GM18519 (cell line): ENCODE measurements at regions not wholly inside any gene's neighbourhood (a gene's known extent, or its start where the extent isn't known, plus 50 kb on each side); places are given as distances from the start of the nearest gene placed in this dataset.
"Not testable (repeated sequence)": the region's sequence is repeated elsewhere in the genome, so short reads cannot be mapped to it uniquely, and the experiment has no call there.

Experiments used
- ATAC-seq: cut with Tn5 transposase; IDR thresholded peaks from one replicate; pipeline ENCODE4 v1.9.1; 2021; ENCODE audit warnings: mild to moderate bottlenecking, moderate library complexity; ENCODE audit not compliant: unreplicated experiment, low FRiP score

DNA sequence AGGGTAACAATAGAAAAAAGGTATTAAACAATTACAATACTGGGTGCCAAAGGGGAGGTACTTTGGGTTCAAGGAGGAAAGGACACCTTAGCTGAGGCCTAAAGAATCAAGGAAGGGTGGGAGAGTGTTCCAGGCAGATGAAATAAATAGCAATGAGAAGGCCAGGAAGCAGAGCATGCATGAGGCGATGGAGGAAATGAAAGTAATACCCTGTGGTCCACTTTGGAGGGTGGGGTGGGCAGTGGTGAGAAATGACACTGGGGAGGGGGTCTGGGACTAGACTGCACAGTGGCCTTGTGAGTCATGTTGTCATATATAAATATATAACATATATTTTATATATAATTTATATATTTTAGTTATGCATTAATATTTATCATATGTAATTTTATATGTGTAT is 55.9 kb downstream of the BHLHE40 start:
- no peak for ATAC-seq

DNA sequence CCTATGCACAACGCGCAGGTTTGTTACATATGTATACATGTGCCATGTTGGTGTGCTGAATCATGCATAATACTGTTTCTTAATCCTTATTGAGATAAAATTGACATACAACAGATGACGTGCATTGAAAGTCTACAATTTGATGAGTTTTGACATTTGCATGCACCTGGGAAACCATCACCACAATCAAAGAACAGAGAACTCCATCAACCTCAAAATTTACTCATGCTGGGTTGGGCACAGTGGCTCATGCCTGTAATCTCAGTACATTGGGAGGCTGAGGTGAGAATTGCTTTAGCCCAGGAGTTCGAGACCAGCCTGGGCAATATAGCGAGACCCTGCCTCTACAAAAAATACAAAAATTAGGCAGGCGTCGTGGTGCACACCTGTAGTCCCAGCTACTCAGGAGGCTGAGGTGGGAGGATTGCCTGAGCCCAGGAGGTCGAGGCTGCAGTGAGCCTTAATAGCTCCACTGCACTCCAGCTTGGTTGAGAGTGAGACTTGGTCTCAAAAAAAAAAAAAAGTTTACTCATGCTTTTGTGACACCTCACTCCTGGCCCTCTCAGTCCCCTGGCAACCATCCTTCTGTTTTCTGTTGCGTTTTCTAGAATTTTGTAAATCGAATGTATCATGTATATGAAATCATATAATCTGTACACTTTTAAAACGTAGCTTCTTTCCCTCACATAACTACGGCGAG is 56.6 kb downstream of the BHLHE40 start:
- ATAC-seq = no peak

DNA sequence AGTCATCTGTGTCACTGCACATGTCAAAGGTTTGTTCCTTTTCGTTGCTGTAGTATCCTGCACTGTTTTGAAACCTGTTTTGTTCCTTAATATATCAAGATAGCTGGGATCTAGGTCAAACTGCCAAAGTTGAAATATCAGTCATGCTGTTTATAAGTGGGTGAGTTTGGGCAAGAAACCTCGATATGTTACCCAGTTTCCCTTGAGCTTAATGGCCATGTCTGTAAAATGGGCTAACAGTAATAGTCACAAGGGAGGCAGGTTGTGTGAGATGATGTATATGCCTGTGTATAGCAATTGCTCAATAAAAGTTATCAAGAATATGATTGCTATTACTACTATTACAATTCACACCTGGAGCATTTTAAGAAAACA is 57.1 kb downstream of the BHLHE40 start:
- ATAC-seq = no peak

DNA sequence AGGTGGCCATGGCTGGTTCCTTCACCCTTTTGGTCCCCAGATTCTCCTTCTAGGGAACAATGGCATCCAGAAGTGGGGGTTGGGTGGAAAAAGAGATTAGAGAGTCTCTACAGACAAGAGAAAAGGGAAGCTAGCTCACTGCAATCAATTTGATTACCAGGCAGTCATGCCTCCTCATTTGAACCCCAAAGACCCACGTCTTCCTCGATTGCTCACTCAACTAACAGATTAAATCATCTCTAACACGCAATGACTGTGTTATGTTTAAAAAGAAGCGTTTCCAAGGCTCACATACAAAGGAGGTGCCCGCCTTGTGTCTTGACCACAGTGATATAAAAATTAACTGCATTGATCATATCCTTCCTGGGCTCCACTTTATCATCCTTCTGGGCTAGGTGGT is 57.6 kb downstream of the BHLHE40 start:
- no peak for ATAC-seq

DNA sequence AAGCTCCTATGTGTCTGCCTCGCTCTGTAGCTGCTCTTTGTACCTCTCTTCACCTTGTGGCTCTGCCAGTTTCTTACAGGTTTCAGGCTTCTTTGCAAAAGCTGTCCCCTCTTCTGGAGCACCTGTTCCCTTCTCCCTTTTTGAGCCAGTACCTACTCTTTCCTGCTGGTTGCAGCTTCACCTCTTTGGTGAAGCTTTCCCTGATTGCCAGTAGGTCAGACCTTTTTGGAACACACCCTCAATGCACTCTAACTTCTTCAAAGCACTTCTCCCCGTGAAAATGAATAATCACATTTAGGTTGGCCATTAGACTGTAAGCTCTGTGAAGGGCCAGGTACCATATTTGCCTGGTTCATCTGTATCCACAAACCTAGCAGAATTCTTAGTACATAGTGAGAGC is 60.3 kb downstream of the BHLHE40 start:
- ATAC-seq = no peak

DNA sequence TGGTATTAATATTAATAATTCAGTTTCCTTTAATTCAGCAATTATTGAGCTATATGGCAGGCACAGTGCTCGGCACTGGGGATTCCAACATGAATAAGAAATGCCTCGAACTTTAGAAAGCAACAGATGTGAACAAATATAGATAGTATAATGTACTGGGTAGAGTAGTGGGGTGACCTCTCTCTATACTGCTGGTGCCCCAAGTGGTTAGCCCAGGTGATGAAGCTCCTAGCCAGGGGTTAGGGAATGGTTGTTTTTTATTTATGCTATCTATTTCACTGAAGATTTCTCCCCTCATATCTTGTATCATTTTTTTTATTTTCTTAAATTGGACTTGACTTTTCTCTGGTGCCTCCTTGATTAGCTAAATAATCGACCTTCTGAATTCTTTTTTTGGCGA is 62.1 kb downstream of the BHLHE40 start:
- ATAC-seq = no peak

DNA sequence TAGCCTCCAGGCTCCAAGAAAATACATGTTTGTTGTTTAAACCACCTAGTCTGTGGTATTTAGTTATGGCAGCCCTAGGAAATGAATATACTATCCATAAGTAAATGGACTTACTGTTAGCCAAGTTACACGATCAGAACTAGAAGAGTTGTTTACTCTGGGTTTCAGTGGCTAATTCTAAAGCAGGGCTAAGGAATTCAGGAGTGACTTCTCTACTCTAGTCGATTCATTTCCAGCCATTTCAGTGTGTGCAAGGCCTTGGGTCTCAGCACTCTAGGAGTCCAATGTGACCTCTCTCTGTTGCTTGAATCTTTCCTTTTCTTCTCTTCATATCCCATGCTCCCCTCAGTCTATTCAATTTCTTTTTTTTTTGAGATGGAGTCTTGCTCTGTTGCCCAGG is 66.7 kb downstream of the BHLHE40 start:
- no peak for ATAC-seq

DNA sequence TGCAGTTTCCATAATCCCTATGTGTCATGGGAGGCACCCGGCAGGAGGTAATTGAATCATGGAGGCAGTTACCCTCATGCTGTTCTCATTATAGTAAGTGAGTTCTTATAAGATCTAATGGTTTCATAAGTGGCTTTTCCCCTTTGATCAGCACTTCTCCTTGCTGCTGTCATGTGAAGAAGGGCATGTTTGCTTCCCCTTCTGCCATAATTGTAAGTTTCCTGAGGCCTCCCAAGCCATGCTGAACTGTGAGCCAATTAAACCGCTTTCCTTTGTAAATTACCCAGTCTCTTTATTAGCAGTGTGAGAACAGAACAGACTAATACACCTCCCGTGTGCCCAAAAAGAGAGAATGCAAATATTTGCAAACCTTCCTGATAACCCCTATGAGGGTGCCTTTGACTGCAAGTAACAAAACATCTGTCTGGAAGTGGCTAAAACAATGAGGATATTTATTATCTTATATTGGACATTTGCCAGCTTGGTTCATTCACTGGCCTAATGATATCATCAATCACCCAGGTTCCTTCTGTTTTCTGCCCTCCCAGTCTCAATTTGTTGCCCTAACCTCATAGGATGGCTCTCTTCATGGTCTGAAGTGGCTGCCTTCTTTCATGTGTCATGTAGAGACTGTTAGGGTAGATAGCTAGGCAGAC is 68.7 kb downstream of the BHLHE40 start:
- no peak for ATAC-seq

DNA sequence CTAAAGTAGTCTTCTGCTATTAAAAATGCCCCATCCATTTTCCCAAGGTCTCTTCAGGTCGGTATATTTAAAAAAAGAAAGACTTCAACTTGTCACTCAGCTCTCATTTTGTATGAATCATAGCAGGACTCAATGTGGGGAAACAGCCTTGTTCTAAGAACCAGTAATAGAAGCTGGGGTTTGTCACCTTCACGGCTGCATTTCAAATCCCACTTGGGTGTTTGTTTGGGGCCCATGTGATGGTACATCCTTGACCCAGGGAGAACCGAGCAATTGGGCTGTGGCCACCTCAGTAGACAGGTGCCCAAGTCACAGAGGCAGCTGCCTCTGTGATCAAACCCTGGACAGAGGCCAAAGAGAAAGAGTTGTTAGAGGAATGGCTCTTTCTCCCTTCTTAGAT is 70.3 kb upstream of the ARL8B start:
- no peak for ATAC-seq

DNA sequence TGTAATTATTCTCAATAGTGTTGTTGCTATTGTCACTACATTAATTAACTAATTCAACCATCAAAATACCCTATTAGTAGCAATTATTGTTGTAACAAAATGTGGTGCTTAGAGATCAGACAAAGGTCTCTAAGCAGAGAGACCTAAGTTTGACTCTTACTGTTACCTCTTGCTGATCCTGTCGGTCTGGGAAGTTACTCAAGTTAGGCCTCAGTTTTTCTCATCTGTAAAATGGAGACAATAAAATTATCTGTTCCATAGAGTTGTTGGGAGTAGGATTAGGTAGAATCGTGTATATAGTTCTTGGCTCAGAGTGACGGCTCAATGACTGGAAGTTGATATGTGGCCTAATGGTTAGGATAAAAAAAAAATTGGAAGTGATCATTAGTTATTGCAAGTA is 69.8 kb upstream of the ARL8B start:
- no peak for ATAC-seq

DNA sequence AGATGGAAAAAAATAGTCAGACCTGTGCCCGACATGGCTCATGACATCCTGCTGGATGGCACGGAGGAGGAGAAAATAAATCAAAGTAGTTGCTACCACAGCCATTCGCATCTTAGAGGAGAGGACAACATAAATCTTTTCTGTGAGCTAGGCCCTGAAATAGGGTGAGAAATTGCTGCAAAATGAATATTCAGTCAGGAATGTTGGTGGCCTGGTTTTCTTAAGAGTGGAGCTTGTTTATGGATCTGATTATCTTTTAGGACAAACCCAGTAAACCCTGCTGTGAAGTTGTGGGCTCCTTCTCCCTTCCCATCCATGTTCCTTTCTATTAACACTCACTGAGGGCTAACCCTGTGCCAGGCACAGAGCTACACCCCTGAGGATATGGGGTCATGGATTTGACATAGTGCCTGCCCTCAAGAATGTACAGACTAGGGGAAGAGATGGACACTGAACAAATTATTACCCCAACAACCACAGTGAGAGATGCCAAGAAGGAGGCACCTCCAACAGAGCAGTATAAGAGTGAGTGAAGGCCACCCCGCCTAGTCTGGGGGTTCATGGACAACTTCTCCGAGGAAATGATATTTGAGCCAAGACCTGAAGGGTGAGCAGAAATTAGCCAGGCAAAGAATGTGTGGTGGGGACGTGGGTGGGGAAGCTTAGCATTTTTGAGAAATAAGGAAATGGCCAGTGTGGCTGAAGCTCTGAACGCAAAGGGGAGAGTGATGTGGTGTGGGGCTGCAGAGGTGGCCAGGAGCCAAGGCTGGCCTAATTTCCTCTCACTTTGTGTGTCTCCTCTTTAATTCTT is 68.9 kb upstream of the ARL8B start:
- ATAC-seq = no peak

DNA sequence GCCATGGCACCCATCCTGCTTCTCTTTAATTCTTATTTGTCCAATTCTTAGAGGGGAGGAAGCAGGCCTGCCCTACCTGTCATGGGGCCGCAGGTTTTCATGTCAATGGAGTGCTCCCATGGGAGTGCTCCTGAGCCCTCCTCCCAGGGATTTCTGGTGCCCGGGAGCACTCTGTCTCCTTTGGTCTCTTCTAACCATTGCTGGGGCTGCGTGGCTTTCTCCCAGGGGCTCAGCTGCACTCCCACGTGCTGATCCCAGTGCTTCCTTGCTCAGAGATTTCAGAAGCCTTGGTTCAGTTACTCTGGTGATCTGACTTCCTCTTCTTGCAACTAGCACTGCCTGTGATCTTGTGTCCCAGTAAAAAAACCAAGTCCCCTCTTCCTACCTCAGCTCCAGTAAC is 68.0 kb upstream of the ARL8B start:
- no peak for ATAC-seq

DNA sequence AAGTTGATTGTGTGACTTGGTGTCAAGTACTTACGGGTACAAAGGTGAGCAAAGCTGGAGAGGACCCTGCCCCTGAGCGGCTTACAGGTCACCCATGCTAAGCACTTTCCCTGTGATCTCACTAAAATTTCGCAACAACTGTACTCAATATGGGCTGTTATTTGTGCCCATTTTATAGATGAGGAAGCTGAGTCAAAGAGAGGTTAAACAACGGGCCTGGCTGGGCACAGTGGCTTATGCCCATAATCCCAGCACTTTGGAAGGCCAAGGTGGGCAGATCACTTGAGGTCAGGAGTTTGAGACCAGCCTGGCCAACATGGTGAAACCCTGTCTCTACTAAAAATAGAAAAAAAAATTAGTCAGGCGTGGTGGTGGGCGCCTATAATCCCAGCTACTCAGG is 67.5 kb upstream of the ARL8B start:
- ATAC-seq = not testable (repeated sequence)

DNA sequence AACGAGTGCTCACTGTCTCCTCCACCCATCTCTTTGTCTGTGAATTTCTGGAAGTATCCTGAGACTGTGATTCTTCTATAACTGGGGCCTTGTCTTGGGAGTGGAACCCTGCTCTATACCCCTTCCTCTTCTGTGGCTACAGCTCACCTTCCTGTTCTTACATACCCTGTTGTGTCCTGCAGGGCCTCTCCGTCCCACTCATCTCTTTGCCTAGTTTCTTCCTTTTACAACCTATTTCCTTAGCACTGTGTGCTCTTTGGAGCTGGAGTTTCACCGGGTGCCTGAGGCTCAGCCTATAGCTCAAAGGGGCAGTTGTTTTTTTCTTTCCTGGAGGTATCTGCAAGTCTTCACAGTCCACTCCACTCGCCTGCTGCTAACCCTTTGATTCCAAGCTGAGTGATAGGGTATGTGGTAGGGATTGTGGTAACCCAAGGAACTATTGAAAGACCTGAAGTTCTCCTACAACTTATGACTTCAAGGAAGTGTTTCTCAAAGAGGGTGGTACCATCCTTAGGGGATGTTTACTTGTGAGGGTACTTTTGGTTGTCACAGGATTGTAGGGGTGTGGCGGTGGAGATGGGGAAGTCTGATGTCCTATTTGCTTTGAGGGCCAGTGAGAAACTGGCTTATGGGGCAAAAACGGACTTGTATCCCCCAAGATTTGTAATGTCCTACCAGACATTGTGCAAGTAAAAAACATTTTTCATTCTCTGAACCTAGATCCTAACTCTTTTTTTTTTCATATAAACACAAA is 66.6 kb upstream of the ARL8B start:
- ATAC-seq = no peak

DNA sequence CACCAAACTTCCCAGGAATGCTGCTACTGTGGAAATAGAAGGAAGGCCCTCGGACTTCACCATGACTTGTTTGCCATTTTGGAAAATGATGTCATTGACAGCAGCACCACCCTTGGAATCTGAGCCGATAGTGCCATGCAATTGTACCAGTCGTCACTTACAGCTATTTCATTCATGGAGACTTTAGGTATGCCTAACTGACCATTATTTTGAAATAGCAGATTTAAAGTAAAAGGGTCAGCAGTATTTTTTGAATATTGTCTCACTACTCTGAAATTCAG is 66.0 kb upstream of the ARL8B start:
- no peak for ATAC-seq

DNA sequence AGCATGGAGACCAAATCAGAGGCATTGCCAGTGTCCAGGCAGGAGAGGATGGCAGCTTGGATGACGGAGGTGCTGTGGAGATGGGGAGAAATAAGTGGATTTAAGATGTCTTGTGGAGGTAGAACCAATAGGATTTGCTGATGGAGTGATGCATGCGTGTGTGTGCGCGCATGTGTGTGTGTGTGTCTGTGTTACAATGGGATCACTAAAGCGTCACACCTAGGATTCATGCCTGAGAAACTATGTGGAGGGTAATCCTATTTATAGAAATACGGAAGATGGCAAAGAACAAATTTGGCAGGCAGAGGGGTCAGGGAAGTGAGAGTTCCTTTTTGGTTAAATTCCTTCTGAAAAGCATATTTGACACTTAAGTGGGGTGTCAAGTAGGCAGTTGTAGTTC is 64.8 kb upstream of the ARL8B start:
- ATAC-seq = no peak

DNA sequence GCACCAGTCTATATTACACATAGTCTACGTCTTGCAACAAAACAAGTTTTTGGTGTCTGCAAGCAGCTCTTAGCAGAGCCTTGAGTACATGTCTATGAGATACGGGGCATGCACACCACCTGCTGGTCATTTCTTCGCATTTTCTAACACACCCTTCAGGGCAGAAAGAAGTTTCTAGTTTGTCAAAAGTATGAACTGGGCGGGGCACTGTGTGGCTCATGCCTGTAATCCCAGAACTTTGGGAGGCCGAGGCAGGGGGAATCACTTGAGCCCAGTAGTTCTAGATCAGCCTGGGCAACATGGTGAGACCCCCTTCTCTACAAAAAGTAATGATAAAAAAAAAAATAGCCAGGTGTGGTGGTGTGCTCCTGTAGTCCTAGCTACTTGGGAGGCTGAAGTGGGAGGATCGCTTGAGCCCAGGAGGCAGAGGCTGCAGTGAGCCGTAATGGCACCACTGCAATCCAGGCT is 64.2 kb upstream of the ARL8B start:
- ATAC-seq = peak; percentile 90

DNA sequence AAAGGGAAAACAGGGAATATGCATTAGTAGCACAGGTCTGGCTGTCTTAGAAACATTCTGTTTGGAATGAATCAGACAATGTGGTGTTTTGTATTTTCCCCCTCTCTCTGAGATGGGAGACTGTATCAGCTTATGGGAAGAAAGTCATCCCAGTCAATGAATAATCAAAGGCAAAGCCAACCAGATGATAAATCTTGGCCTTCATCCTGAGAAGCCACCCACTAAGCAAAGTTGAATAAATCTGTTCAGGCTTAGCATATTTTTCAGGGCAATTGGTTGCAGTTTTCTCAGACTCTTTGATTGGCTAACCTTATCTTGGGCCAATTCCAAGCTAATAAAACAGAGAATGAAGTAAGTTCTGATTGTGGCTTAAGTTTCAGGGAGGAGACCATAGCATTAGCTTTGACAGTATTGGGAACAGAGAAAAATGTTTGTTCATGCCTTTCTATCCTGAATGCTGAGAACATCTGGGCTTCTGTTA is 63.6 kb upstream of the ARL8B start:
- no peak for ATAC-seq

DNA sequence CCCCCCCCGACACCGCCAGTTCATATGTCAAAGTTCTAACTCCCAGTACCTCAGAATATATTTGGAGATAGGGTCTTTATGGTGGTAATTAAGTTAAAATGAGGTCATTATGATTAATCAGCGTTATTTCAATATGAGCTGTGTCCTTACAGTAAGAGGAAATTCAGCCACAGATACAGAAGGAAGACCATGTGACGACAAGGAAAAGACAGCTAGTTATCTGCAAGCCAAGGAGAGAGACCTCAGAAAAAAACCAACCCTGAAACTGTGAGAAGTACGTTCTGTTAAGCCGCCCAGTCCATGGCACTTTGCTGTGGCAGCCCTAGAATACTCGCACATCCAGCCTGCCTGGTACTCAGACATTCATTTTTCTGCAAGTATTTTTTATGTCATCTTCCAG is 62.3 kb upstream of the ARL8B start:
- no peak for ATAC-seq

DNA sequence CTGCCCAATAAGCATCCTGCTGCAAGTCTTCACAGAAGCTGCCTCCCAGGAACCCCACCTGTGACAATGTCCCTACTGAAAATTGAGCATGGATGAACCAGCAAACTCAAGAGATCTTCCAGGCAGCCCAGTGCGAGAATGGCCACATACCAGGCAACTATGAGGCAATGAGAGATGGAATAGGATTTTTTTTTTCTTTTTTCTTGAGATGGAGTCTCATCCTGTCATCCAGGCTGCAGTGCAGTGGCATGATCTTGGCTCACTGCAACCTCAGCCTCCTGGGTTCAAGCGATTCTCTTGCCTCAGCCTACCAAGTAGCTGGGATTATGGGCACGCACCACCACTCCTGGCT is 60.9 kb upstream of the ARL8B start:
- no peak for ATAC-seq

DNA sequence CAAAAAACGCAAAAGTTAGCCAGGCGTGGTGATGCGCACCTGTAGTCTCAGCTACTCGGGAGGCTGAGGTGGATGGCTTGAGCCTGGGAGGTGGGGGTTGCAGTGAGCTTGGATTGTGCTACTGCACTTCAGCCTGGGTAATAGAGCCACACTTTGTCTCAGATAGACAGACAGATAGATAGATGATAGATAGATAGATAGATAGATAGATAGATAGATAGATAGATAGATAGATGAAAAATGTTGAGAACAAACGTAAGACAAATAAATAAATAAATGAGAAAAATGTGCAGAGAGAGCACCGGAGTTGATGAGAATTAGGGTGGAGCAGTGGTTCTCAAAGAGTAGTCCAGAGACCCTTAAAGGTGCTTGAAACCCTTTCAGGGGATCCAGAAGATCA is 58.4 kb upstream of the ARL8B start:
- ATAC-seq = no peak
